Neural cell (in vitro differentiated cells): ENCODE measurements at regions not wholly inside any gene's neighbourhood (a gene's known extent, or its start where the extent isn't known, plus 50 kb on each side); places are given as distances from the start of the nearest gene placed in this dataset.

ENCODE experiments used
- H2AFZ ChIP-seq: fragments of 200-600, 300-800 bp; sonication (generic), shearing (Covaris generic); 2 replicates; pipeline ENCODE4 v1.6.0; 2014; ENCODE audit warnings: low read depth, mild to moderate bottlenecking, antibody characterized with exemption, low read length, moderate library complexity
- H3F3A ChIP-seq: fragments of 200-600 bp; shearing (Covaris generic); 2 replicates; pipeline ENCODE4 v1.6.1; 2016; ENCODE audit warnings: mild to moderate bottlenecking, moderate library complexity, mixed read lengths, antibody characterized with exemption, low read length; ENCODE audit not compliant: insufficient read depth, poor library complexity, severe bottlenecking
- H3K27ac ChIP-seq: fragments of 200-600, 300-800 bp; sonication (generic), shearing (Covaris generic); 2 replicates; pipeline ENCODE4 v1.5.1; 2014; ENCODE audit warnings: mild to moderate bottlenecking, low read length, moderate library complexity
- H3K27me3 ChIP-seq: fragments of 300-800, 200-600 bp; sonication (generic), shearing (Covaris generic); 2 replicates; pipeline ENCODE4 v1.6.0; 2014; ENCODE audit warnings: mild to moderate bottlenecking, low read depth, low read length, moderate library complexity; ENCODE audit not compliant: insufficient read depth
- H3K36me3 ChIP-seq: fragments of 300-800, 200-600 bp; sonication (generic), shearing (Covaris generic); 2 replicates; pipeline ENCODE4 v1.5.1; 2014; ENCODE audit warnings: mild to moderate bottlenecking, antibody characterized with exemption, low read length, moderate library complexity; ENCODE audit not compliant: insufficient read depth
- H3K4me2 ChIP-seq: fragments of 300-800, 200-600 bp; sonication (generic), shearing (Covaris generic); 2 replicates; pipeline ENCODE4 v1.6.0; 2014; ENCODE audit warnings: mild to moderate bottlenecking, low read length
- H3K4me3 ChIP-seq: fragments of 300-800, 200-600 bp; sonication (generic), shearing (Covaris generic); 2 replicates; pipeline ENCODE4 v1.5.1; 2014; ENCODE audit warnings: mild to moderate bottlenecking, low read length, moderate library complexity
- H3K79me2 ChIP-seq: fragments of 200-600 bp; shearing (Covaris generic); replicated peaks from 2 replicates; pipeline ENCODE4 v1.6.0; 2014; ENCODE audit warnings: mild to moderate bottlenecking, low read length, moderate library complexity; ENCODE audit not compliant: insufficient read depth
- H3K9ac ChIP-seq: fragments of 300-800, 200-600 bp; sonication (generic), shearing (Covaris generic); 2 replicates; pipeline ENCODE4 v1.6.1; 2016; ENCODE audit warnings: mild to moderate bottlenecking, low read length, mixed read lengths
- H3K9me2 ChIP-seq: fragments of 200-600 bp; shearing (Covaris generic); 2 replicates; pipeline ENCODE4 v1.6.1; 2016; ENCODE audit warnings: mild to moderate bottlenecking, low read length, mixed read lengths; ENCODE audit not compliant: insufficient read depth
- H3K9me3 ChIP-seq: fragments of 200-600, 300-800 bp; sonication (generic), shearing (Covaris generic); 2 replicates; pipeline ENCODE4 v1.6.1; 2016; ENCODE audit warnings: mild to moderate bottlenecking, mixed run types, low read length, moderate library complexity, mixed read lengths
- H4K20me1 ChIP-seq: fragments of 200-600 bp; shearing (Covaris generic); 2 replicates; pipeline ENCODE4 v1.6.1; 2016; ENCODE audit warnings: mild to moderate bottlenecking, mixed run types; ENCODE audit not compliant: insufficient read depth
- CTCF ChIP-seq: fragments of 450-650 bp; IDR thresholded peaks from 2 replicates; pipeline ENCODE4 v1.5.1; 2014; ENCODE audit warnings: antibody characterized with exemption, mild to moderate bottlenecking, moderate library complexity; ENCODE audit not compliant: poor library complexity, severe bottlenecking
- EP300 ChIP-seq: fragments of 450-650 bp; conservative IDR thresholded peaks from 2 replicates; pipeline ENCODE4 v1.6.1; 2014; ENCODE audit warnings: antibody characterized with exemption, mild to moderate bottlenecking, moderate library complexity; ENCODE audit not compliant: poor library complexity, severe bottlenecking
- EZH2 ChIP-seq: fragments of 200-600, 300-800 bp; shearing (Covaris generic), sonication (generic); IDR thresholded peaks from 2 replicates; pipeline ENCODE4 v1.6.1; 2014; ENCODE audit warnings: antibody characterized with exemption, low read length, borderline replicate concordance, mild to moderate bottlenecking; ENCODE audit not compliant: insufficient read depth, poor library complexity, severe bottlenecking
- MXI1 ChIP-seq: fragments of 450-650 bp; conservative IDR thresholded peaks from 2 replicates; pipeline ENCODE4 v1.6.1; 2014; ENCODE audit warnings: antibody characterized with exemption, mild to moderate bottlenecking; ENCODE audit not compliant: poor library complexity, severe bottlenecking
- POLR2AphosphoS5 ChIP-seq: IDR thresholded peaks from 2 replicates; pipeline ENCODE4 v1.6.1; 2012
- RAD21 ChIP-seq: fragments of 450-650 bp; conservative IDR thresholded peaks from 2 replicates; pipeline ENCODE4 v1.6.1; 2014; ENCODE audit warnings: antibody characterized with exemption, mild to moderate bottlenecking, moderate library complexity
- SMC3 ChIP-seq: fragments of 450-650 bp; conservative IDR thresholded peaks from 2 replicates; pipeline ENCODE4 v1.6.1; 2014; ENCODE audit warnings: antibody characterized with exemption, mild to moderate bottlenecking, moderate library complexity; ENCODE audit not compliant: poor library complexity
- TAF1 ChIP-seq: IDR thresholded peaks from 2 replicates; pipeline ENCODE4 v1.6.1; 2012; ENCODE audit warnings: low read depth
- TF ChIP-seq, protein P1 (sequence below): IDR thresholded peaks from 2 replicates; pipeline ENCODE4 v1.6.1; 2012; ENCODE audit warnings: borderline replicate concordance

GRCh38 chr6:132907914-132908313 lies 93.5 kb downstream of the RPS12 start:
- H3F3A ChIP-seq: no peaks in the 10 kb centered on the region
- TF ChIP-seq RAD21: no peak
- TF ChIP-seq MXI1: no peak
- no peak for TF ChIP-seq EP300
- no peak for TF ChIP-seq CTCF
- TF ChIP-seq, protein P1, sequence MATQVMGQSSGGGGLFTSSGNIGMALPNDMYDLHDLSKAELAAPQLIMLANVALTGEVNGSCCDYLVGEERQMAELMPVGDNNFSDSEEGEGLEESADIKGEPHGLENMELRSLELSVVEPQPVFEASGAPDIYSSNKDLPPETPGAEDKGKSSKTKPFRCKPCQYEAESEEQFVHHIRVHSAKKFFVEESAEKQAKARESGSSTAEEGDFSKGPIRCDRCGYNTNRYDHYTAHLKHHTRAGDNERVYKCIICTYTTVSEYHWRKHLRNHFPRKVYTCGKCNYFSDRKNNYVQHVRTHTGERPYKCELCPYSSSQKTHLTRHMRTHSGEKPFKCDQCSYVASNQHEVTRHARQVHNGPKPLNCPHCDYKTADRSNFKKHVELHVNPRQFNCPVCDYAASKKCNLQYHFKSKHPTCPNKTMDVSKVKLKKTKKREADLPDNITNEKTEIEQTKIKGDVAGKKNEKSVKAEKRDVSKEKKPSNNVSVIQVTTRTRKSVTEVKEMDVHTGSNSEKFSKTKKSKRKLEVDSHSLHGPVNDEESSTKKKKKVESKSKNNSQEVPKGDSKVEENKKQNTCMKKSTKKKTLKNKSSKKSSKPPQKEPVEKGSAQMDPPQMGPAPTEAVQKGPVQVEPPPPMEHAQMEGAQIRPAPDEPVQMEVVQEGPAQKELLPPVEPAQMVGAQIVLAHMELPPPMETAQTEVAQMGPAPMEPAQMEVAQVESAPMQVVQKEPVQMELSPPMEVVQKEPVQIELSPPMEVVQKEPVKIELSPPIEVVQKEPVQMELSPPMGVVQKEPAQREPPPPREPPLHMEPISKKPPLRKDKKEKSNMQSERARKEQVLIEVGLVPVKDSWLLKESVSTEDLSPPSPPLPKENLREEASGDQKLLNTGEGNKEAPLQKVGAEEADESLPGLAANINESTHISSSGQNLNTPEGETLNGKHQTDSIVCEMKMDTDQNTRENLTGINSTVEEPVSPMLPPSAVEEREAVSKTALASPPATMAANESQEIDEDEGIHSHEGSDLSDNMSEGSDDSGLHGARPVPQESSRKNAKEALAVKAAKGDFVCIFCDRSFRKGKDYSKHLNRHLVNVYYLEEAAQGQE: no peak
- no peak for TF ChIP-seq TAF1
- no peak for TF ChIP-seq EZH2
- no peak for TF ChIP-seq SMC3
- TF ChIP-seq POLR2AphosphoS5: no peak
- H3K9me2 ChIP-seq: no peaks in the 10 kb centered on the region
- no peak overlapping the region for H2AFZ ChIP-seq
- no peaks in the 10 kb centered on the region for H3K27me3 ChIP-seq
- H3K9ac ChIP-seq: no peak overlapping the region
- H3K9me3 ChIP-seq: no peaks in the 10 kb centered on the region
- no peak overlapping the region for H3K27ac ChIP-seq
- H3K4me3 ChIP-seq: no peak overlapping the region
- no peaks in the 10 kb centered on the region for H3K79me2 ChIP-seq
- no peaks in the 10 kb centered on the region for H4K20me1 ChIP-seq
- no peaks in the 10 kb centered on the region for H3K36me3 ChIP-seq
- H3K4me2 ChIP-seq: no peak overlapping the region

DNA sequence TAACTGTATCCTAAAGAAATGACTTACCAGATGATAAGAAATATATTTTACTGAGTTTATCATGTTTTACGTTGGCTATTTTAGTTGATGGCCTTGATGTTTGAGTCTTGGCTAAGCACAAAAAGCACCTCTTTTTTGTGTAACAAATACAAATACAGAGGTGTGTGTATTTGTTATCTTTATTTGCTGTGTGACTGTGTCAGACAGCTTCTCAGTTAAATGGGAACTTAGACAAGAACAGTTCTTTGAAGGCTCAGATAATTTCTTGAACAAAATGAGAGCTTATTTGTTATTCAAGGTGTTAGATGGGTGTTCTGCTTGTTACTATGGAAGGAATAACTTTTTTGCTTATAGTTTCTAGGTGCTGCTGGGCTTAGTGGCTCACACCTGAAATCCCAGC lies 95.4 kb downstream of the RPS12 start:
- H4K20me1 ChIP-seq: no peaks in the 10 kb centered on the region
- no peak overlapping the region for H2AFZ ChIP-seq
- no peak for TF ChIP-seq POLR2AphosphoS5
- TF ChIP-seq, protein P1: no peak
- TF ChIP-seq EP300: no peak
- no peak overlapping the region for H3K9ac ChIP-seq
- H3K9me3 ChIP-seq: no peaks in the 10 kb centered on the region
- H3K36me3 ChIP-seq: no peaks in the 10 kb centered on the region
- no peaks in the 10 kb centered on the region for H3K9me2 ChIP-seq
- H3K27ac ChIP-seq: no peak overlapping the region
- H3K4me2 ChIP-seq: no peak overlapping the region
- H3K79me2 ChIP-seq: no peaks in the 10 kb centered on the region
- no peaks in the 10 kb centered on the region for H3F3A ChIP-seq
- H3K27me3 ChIP-seq: no peaks in the 10 kb centered on the region
- no peak overlapping the region for H3K4me3 ChIP-seq
